ENCODE measurements at regions not wholly inside any gene's neighbourhood (a gene's known extent, or its start where the extent isn't known, plus 50 kb on each side); places are given as distances from the start of the nearest gene placed in this dataset.
A peak's percentile ranks its signal among the peaks of the same experiment; 100 is the strongest.

GRCh38 chr4:110292994-110293744 lies 94.8 kb upstream of the ELOVL6 start:
- Mint-ChIP-seq H3K27ac (no peak overlapping the region), H3K4me1 (peaks cover 9% of the 10 kb centered on the region), H3K36me3 (no peaks in the 10 kb centered on the region), H3K9me3 (ENCODE audit: low read depth) (no peaks in the 10 kb centered on the region), H3K27me3 (peaks cover 52% of the 10 kb centered on the region), H3K4me3 (no peak overlapping the region)
- no peak for DNase-seq
- ATAC-seq: no peak
- CTCF ChIA-PET: no interaction called here

GRCh38 chr4:110290511-110290910 lies 92.1 kb upstream of the ELOVL6 start:
- H3K9me3 Mint-ChIP-seq (ENCODE audit: low read depth): no peaks in the 10 kb centered on the region
- no peaks in the 10 kb centered on the region for H3K36me3 Mint-ChIP-seq
- ATAC-seq: no peak
- peaks cover 9% of the 10 kb centered on the region for H3K4me1 Mint-ChIP-seq
- H3K4me3 Mint-ChIP-seq: no peak overlapping the region
- H3K27ac Mint-ChIP-seq: no peak overlapping the region
- DNase-seq: no peak
- peaks cover 40% of the 10 kb centered on the region for H3K27me3 Mint-ChIP-seq
- CTCF ChIA-PET: interaction anchor here (1.3 kb wide), 1 partner anchor 291 kb away, joined by 3 read pairs; no protein-coding TSS in a partner anchor

DNA sequence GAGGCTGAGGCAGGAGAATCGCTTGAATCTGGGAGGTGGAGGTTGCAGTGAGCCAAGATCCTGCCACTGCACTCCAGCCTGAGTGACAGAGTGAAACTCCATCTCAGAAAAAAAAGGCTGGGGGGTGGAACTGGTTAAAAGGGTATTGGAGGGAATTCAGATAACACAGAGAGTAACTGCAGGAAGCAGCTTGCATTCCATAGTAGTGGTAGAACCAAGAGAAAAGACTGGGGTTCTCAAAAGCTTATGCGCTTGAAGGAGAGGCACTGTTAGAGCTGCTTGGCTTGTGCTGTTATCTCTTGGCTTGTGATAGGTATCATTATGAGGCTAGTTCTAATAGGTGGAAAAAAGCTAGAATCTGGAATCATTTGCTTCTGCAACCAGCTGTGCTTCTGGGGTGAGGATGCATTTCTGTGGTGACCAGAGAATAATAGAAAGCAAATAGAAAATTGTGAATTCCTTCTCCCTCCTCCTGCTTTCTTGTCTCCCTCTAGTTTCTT lies 91.2 kb upstream of the ELOVL6 start:
- Mint-ChIP-seq H3K27me3 (peaks cover 33% of the 10 kb centered on the region), H3K9me3 (ENCODE audit: low read depth) (no peaks in the 10 kb centered on the region), H3K36me3 (no peaks in the 10 kb centered on the region), H3K27ac (no peak overlapping the region), H3K4me3 (no peak overlapping the region), H3K4me1 (peaks cover 9% of the 10 kb centered on the region)
- CTCF ChIA-PET: interaction anchor here (1.3 kb wide), 1 partner anchor 290 kb away, joined by 3 read pairs; no protein-coding TSS in a partner anchor
- DNase-seq: no peak
- no peak for ATAC-seq

- H3K27me3 Mint-ChIP-seq: peaks cover 21% of the 10 kb centered on the region
- DNase-seq: peak; percentile 48
- H3K9me3 Mint-ChIP-seq (ENCODE audit: low read depth): no peaks in the 10 kb centered on the region
- peak; percentile 98 for ATAC-seq
- H3K4me3 Mint-ChIP-seq: no peak overlapping the region
- CTCF ChIA-PET: no interaction called here
- peaks cover 9% of the 10 kb centered on the region for H3K4me1 Mint-ChIP-seq
- H3K36me3 Mint-ChIP-seq: no peaks in the 10 kb centered on the region
- peak overlapping the region; percentile 46 for H3K27ac Mint-ChIP-seq
Measured at GRCh38 chr4:110287130-110287529, 88.7 kb upstream of the ELOVL6 start.

- no peaks in the 10 kb centered on the region for H3K36me3 Mint-ChIP-seq
- H3K4me3 Mint-ChIP-seq: no peak overlapping the region
- CTCF ChIA-PET: no interaction called here
- ATAC-seq: no peak
- H3K9me3 Mint-ChIP-seq (ENCODE audit: low read depth): no peaks in the 10 kb centered on the region
- H3K27ac Mint-ChIP-seq: no peak overlapping the region
- no peaks in the 10 kb centered on the region for H3K4me1 Mint-ChIP-seq
- H3K27me3 Mint-ChIP-seq: peaks cover 14% of the 10 kb centered on the region
- no peak for DNase-seq
Measured at GRCh38 chr4:110278127-110278526, 79.7 kb upstream of the ELOVL6 start.

- DNase-seq (no peak), ATAC-seq (no peak)
- CTCF ChIA-PET: no interaction called here
- Mint-ChIP-seq H3K9me3 (ENCODE audit: low read depth) (no peaks in the 10 kb centered on the region), H3K4me3 (no peak overlapping the region), H3K4me1 (no peaks in the 10 kb centered on the region), H3K27ac (no peak overlapping the region), H3K27me3 (peaks cover 24% of the 10 kb centered on the region), H3K36me3 (no peaks in the 10 kb centered on the region)
Measured at GRCh38 chr4:110275871-110276270, 77.5 kb upstream of the ELOVL6 start.

GRCh38 chr4:110271986-110272385 lies 73.6 kb upstream of the ELOVL6 start:
- Mint-ChIP-seq H3K4me1 (peaks cover 14% of the 10 kb centered on the region), H3K9me3 (ENCODE audit: low read depth) (no peaks in the 10 kb centered on the region), H3K36me3 (no peaks in the 10 kb centered on the region), H3K27ac (no peak overlapping the region), H3K27me3 (peaks cover 18% of the 10 kb centered on the region), H3K4me3 (no peak overlapping the region)
- ATAC-seq (no peak), DNase-seq (no peak)
- CTCF ChIA-PET: no interaction called here

GRCh38 chr4:110270492-110271197 lies 72.2 kb upstream of the ELOVL6 start:
- H3K4me1 Mint-ChIP-seq: peaks cover 14% of the 10 kb centered on the region
- H3K27me3 Mint-ChIP-seq: peaks cover 21% of the 10 kb centered on the region
- H3K27ac Mint-ChIP-seq: no peak overlapping the region
- H3K36me3 Mint-ChIP-seq: no peaks in the 10 kb centered on the region
- ATAC-seq (no peak), DNase-seq (no peak)
- no peaks in the 10 kb centered on the region for H3K9me3 Mint-ChIP-seq (ENCODE audit: low read depth)
- CTCF ChIA-PET: interaction anchor here (0.7 to 0.9 kb wide), 2 partner anchors 228 to 238 kb away, joined by 3 to 5 read pairs; no protein-coding TSS in a partner anchor
- no peak overlapping the region for H3K4me3 Mint-ChIP-seq

GRCh38 chr4:110268790-110269189 lies 70.4 kb upstream of the ELOVL6 start:
- no peak overlapping the region for H3K27ac Mint-ChIP-seq
- H3K27me3 Mint-ChIP-seq: peaks cover 29% of the 10 kb centered on the region
- no peaks in the 10 kb centered on the region for H3K36me3 Mint-ChIP-seq
- DNase-seq: no peak
- CTCF ChIA-PET: interaction anchor here (1.0 kb wide), 1 partner anchor 46 kb away, joined by 3 read pairs; no protein-coding TSS in a partner anchor
- no peak overlapping the region for H3K4me3 Mint-ChIP-seq
- peaks cover 14% of the 10 kb centered on the region for H3K4me1 Mint-ChIP-seq
- peak; percentile 52 for ATAC-seq
- no peaks in the 10 kb centered on the region for H3K9me3 Mint-ChIP-seq (ENCODE audit: low read depth)

- ATAC-seq (peak; percentile 79), DNase-seq (peak; percentile 41)
- Mint-ChIP-seq H3K36me3 (no peaks in the 10 kb centered on the region), H3K27ac (peak overlapping the region; percentile 54), H3K27me3 (peaks cover 30% of the 10 kb centered on the region), H3K4me3 (no peak overlapping the region), H3K9me3 (ENCODE audit: low read depth) (no peaks in the 10 kb centered on the region), H3K4me1 (peaks cover 14% of the 10 kb centered on the region)
- CTCF ChIA-PET: no interaction called here
Measured at GRCh38 chr4:110268352-110268751, 69.9 kb upstream of the ELOVL6 start.

GRCh38 chr4:110266136-110266535 lies 67.7 kb upstream of the ELOVL6 start:
- H3K9me3 Mint-ChIP-seq (ENCODE audit: low read depth): no peaks in the 10 kb centered on the region
- CTCF ChIA-PET: interaction anchor here (1.3 kb wide), 1 partner anchor 21 kb away, joined by 3 read pairs; no protein-coding TSS in a partner anchor
- H3K27ac Mint-ChIP-seq: no peak overlapping the region

GRCh38 chr4:110265001-110265400 lies 66.6 kb upstream of the ELOVL6 start:
- ATAC-seq (no peak), DNase-seq (no peak)
- Mint-ChIP-seq H3K9me3 (ENCODE audit: low read depth) (no peaks in the 10 kb centered on the region), H3K27ac (no peak overlapping the region), H3K4me1 (peaks cover 15% of the 10 kb centered on the region), H3K27me3 (peaks cover 24% of the 10 kb centered on the region), H3K4me3 (no peak overlapping the region), H3K36me3 (no peaks in the 10 kb centered on the region)
- CTCF ChIA-PET: no interaction called here

More at GRCh38 chr4:110266136-110266535, 67.7 kb upstream of the ELOVL6 start:
- no peak for DNase-seq
- Mint-ChIP-seq H3K27me3 (peaks cover 20% of the 10 kb centered on the region), H3K4me1 (peaks cover 14% of the 10 kb centered on the region), H3K36me3 (no peaks in the 10 kb centered on the region), H3K4me3 (no peak overlapping the region)
- no peak for ATAC-seq

GRCh38 chr4:110260299-110260698 lies 61.9 kb upstream of the ELOVL6 start:
- CTCF ChIA-PET: no interaction called here
- Mint-ChIP-seq H3K36me3 (no peaks in the 10 kb centered on the region), H3K9me3 (ENCODE audit: low read depth) (no peaks in the 10 kb centered on the region), H3K27ac (no peak overlapping the region), H3K27me3 (peaks cover 13% of the 10 kb centered on the region), H3K4me3 (no peak overlapping the region), H3K4me1 (peaks cover 2% of the 10 kb centered on the region)
- DNase-seq (no peak), ATAC-seq (no peak)

- no peak overlapping the region for H3K4me3 Mint-ChIP-seq
- no peaks in the 10 kb centered on the region for H3K36me3 Mint-ChIP-seq
- no peaks in the 10 kb centered on the region for H3K9me3 Mint-ChIP-seq (ENCODE audit: low read depth)
- CTCF ChIA-PET: no interaction called here
- ATAC-seq (no peak), DNase-seq (no peak)
- H3K27ac Mint-ChIP-seq: no peak overlapping the region
- H3K4me1 Mint-ChIP-seq: no peaks in the 10 kb centered on the region
- peaks cover 30% of the 10 kb centered on the region for H3K27me3 Mint-ChIP-seq
Measured at GRCh38 chr4:110250023-110250387, 51.6 kb upstream of the ELOVL6 start.

All from activated CD8-positive, alpha-beta memory T cell treated with anti-CD3 and anti-CD28 coated beads, Interleukin-2, amount 10 ng/mL, durations not matched to agents 7 days and 5 days (primary cell).